CD14-positive monocyte (primary cell): ENCODE measurements at regions not wholly inside any gene's neighbourhood (a gene's known extent, or its start where the extent isn't known, plus 50 kb on each side); places are given as distances from the start of the nearest gene placed in this dataset.

Experiments used
- DNase-seq, 3 donors: peaks; one replicate each; pipeline ENCODE4 v3.0.0-alpha.2; 2011 to 2022
- H2AFZ ChIP-seq: 2 replicates; pipeline ENCODE4 v1.6.0; 2012; ENCODE audit warnings: mild to moderate bottlenecking, low read depth, low read length, inconsistent platforms; ENCODE audit not compliant: insufficient read depth, poor library complexity, severe bottlenecking
- H3K27ac ChIP-seq, 2 donors: 1 replicate in 1 of 2; 2 replicates in 1 of 2; pipeline ENCODE4 v1.5.1; 2012 to 2013; ENCODE audit warnings: low read length in 2 of 2, control low read depth in 1 of 2, inconsistent platforms in 1 of 2, low read depth in 1 of 2, mild to moderate bottlenecking in 1 of 2
- H3K27me3 ChIP-seq, 2 donors: one replicate each; pipeline versions ENCODE4 v1.6.0 to v1.6.1; 2011 to 2013; ENCODE audit warnings: low read length in 2 of 2; ENCODE audit not compliant: control insufficient read depth in 2 of 2, insufficient read depth in 2 of 2
- H3K36me3 ChIP-seq, 2 donors: replicated peaks in 1 of 2; 1 replicate in 1 of 2; 2 replicates in 1 of 2; pipeline versions ENCODE4 v1.5.1 to v1.6.1; 2012 to 2013; ENCODE audit warnings: low read length in 2 of 2, control low read depth in 1 of 2, inconsistent platforms in 1 of 2, mild to moderate bottlenecking in 1 of 2; ENCODE audit not compliant: insufficient read depth in 2 of 2, control insufficient read depth in 1 of 2
- H3K4me1 ChIP-seq, 2 donors: 1 replicate in 1 of 2; 2 replicates in 1 of 2; pipeline versions ENCODE4 v1.5.1 to v1.6.1; 2012 to 2013; ENCODE audit warnings: low read length in 2 of 2, control low read depth in 1 of 2, inconsistent platforms in 1 of 2, mild to moderate bottlenecking in 1 of 2, moderate library complexity in 1 of 2; ENCODE audit not compliant: insufficient read depth in 2 of 2, control insufficient read depth in 1 of 2
- H3K4me2 ChIP-seq: replicated peaks from 2 replicates; pipeline ENCODE3; 2012; ENCODE audit warnings: low read length, moderate library complexity, mild to moderate bottlenecking; ENCODE audit not compliant: poor library complexity, severe bottlenecking; ENCODE audit errors: extremely low read depth
- H3K4me3 ChIP-seq, 3 experiments: fragments of 200-600 bp in 1 of 3; sonication (generic) in 1 of 3; replicated peaks in 1 of 3; 1 replicate in 2 of 3; 2 replicates in 1 of 3; pipeline ENCODE4 v1.5.1; 2011 to 2013; ENCODE audit warnings: low read length in 3 of 3, mild to moderate bottlenecking in 3 of 3, control low read depth in 2 of 3, low read depth in 2 of 3, inconsistent platforms in 1 of 3, moderate library complexity in 1 of 3
- H3K79me2 ChIP-seq: 2 replicates; pipeline ENCODE4 v1.6.0; 2012; ENCODE audit warnings: mild to moderate bottlenecking, control low read depth, inconsistent platforms, low read length, moderate library complexity; ENCODE audit not compliant: insufficient read depth
- H3K9ac ChIP-seq: 2 replicates; pipeline ENCODE4 v1.6.0; 2017; ENCODE audit warnings: low read length, mild to moderate bottlenecking; ENCODE audit not compliant: insufficient read depth, poor library complexity, severe bottlenecking
- H3K9me3 ChIP-seq, 2 donors: replicated peaks in 1 of 2; 1 replicate in 1 of 2; 2 replicates in 1 of 2; pipeline versions ENCODE4 v1.5.1 to v1.6.1; 2012 to 2013; ENCODE audit warnings: low read length in 2 of 2, control low read depth in 1 of 2; ENCODE audit not compliant: control insufficient read depth in 1 of 2, insufficient read depth in 1 of 2
- H4K20me1 ChIP-seq: 2 replicates; pipeline ENCODE4 v1.6.0; 2012; ENCODE audit warnings: mild to moderate bottlenecking, low read length, control low read depth, moderate library complexity; ENCODE audit not compliant: insufficient read depth
- H3K27ac Mint-ChIP-seq, 7 donors: one replicate each; pipeline ENCODE4 v1.8.0; 2020; ENCODE audit warnings: mild to moderate bottlenecking in 7 of 7, mixed read lengths in 7 of 7, moderate library complexity in 6 of 7, inconsistent platforms in 2 of 7
- H3K27me3 Mint-ChIP-seq, 3 donors: one replicate each; pipeline ENCODE4 v1.8.0; 2021 to 2022; ENCODE audit warnings: low read depth in 3 of 3, mild to moderate bottlenecking in 3 of 3, mixed read lengths in 3 of 3, moderate library complexity in 3 of 3, inconsistent platforms in 1 of 3
- H3K36me3 Mint-ChIP-seq, 2 donors: one replicate each; pipeline ENCODE4 v1.8.0; 2020; ENCODE audit warnings: mixed read lengths in 2 of 2, inconsistent platforms in 1 of 2, mild to moderate bottlenecking in 1 of 2
- H3K4me1 Mint-ChIP-seq: one replicate; pipeline ENCODE4 v1.8.0; 2020; ENCODE audit warnings: mild to moderate bottlenecking, mixed read lengths
- H3K4me3 Mint-ChIP-seq, 2 donors: one replicate each; pipeline ENCODE4 v1.8.0; 2020; ENCODE audit warnings: mild to moderate bottlenecking in 2 of 2, mixed read lengths in 2 of 2, moderate library complexity in 1 of 2
- H3K9me3 Mint-ChIP-seq, 7 donors: one replicate each; pipeline ENCODE4 v1.8.0; 2020 to 2022; ENCODE audit warnings: mixed read lengths in 7 of 7, mild to moderate bottlenecking in 6 of 7, moderate library complexity in 6 of 7, inconsistent platforms in 2 of 7
- CTCF ChIP-seq: fragments of 200-600 bp; IDR thresholded peaks from one replicate; pipeline ENCODE4 v1.8.0; 2022; ENCODE audit warnings: antibody characterized with exemption, mild to moderate bottlenecking
- WGBS: methylation state at CpG from one replicate; pipeline ENCODE4 v1.1.5; 2013; ENCODE audit warnings: missing lambda C conversion rate; ENCODE audit not compliant: insufficient coverage; 5-methylcytosine and 5-hydroxymethylcytosine counted together
- intact Hi-C, 2 donors: fragments of 100-400 bp; cut with micrococcal nuclease; formaldehyde crosslinking; loops; one replicate each; pipeline versions ENCODE4 v1.15.0 to v1.15.1; 2023

- Histone ChIP-seq H3K9ac (no peak overlapping the region), H3K27ac (no peak overlapping the region), H4K20me1 (no peaks in the 10 kb centered on the region), H3K27me3 (no peaks in the 10 kb centered on the region), H3K79me2 (no peaks in the 10 kb centered on the region), H3K4me1 (no peaks in the 10 kb centered on the region), H3K4me3 (no peak overlapping the region), H3K36me3 (no peaks in the 10 kb centered on the region), H2AFZ (no peak overlapping the region), H3K9me3 (no peaks in the 10 kb centered on the region), H3K4me2 (no peak overlapping the region)
- H3K9me3 Mint-ChIP-seq: peaks cover 0 to 3% (median 0%) of the 10 kb centered on the region in 7 donors
- H3K36me3 Mint-ChIP-seq: no peaks in the 10 kb centered on the region
- no peak overlapping the region for H3K27ac Mint-ChIP-seq
- WGBS: no CpG with 5 or more reads among the region's 1 CpG
- H3K4me3 Mint-ChIP-seq: no peak overlapping the region
- intact Hi-C loops: no loop called here
- DNase-seq: no peak
- peaks cover 0 to 11% (median 5%) of the 10 kb centered on the region in 3 donors for H3K27me3 Mint-ChIP-seq
- no peak for TF ChIP-seq CTCF
- H3K4me1 Mint-ChIP-seq: no peaks in the 10 kb centered on the region
Measured at GRCh38 chr14:66099931-66100330, 386.2 kb upstream of the CCDC196 start.

GRCh38 chr14:66101662-66102061 is 384.5 kb upstream of the CCDC196 start:
- no peaks in the 10 kb centered on the region for H3K79me2 ChIP-seq
- Mint-ChIP-seq H3K4me1 (no peaks in the 10 kb centered on the region), H3K27ac (no peak overlapping the region), H3K36me3 (no peaks in the 10 kb centered on the region), H3K9me3 (peaks cover 0 to 3% (median 0%) of the 10 kb centered on the region in 7 donors), H3K27me3 (peaks cover 2 to 11% (median 5%) of the 10 kb centered on the region in 3 donors), H3K4me3 (no peak overlapping the region)
- no peak for TF ChIP-seq CTCF
- intact Hi-C loops: no loop called here
- no peak overlapping the region for H3K4me3 ChIP-seq
- no peak overlapping the region for H2AFZ ChIP-seq
- no peaks in the 10 kb centered on the region for H3K27me3 ChIP-seq
- H3K4me2 ChIP-seq: no peak overlapping the region
- H3K36me3 ChIP-seq: no peaks in the 10 kb centered on the region
- H3K9ac ChIP-seq: no peak overlapping the region
- no peak for DNase-seq
- no peaks in the 10 kb centered on the region for H4K20me1 ChIP-seq
- WGBS: 100% methylated on average over 1 of the region's 1 CpG
- no peak overlapping the region for H3K27ac ChIP-seq
- H3K9me3 ChIP-seq: no peaks in the 10 kb centered on the region
- no peaks in the 10 kb centered on the region for H3K4me1 ChIP-seq
